Karpas-422 (cell line): ENCODE measurements at regions not wholly inside any gene's neighbourhood (a gene's known extent, or its start where the extent isn't known, plus 50 kb on each side); places are given as distances from the start of the nearest gene placed in this dataset.

Source experiments
- DNase-seq: peaks from one replicate; pipeline ENCODE4 v3.0.0-alpha.2; 2015
- H2AFZ ChIP-seq: fragments of 200-600 bp; sonication (generic); 2 replicates; pipeline ENCODE4 v1.6.1; 2014; ENCODE audit warnings: antibody characterized with exemption, low read length, mixed read lengths
- H3K27ac ChIP-seq: fragments of 200-600 bp; sonication (generic); 2 replicates; pipeline ENCODE4 v1.5.1; 2014; ENCODE audit warnings: mild to moderate bottlenecking, low read length, moderate library complexity
- H3K27me3 ChIP-seq: fragments of 200-600 bp; sonication (generic); 2 replicates; pipeline ENCODE4 v1.6.1; 2014; ENCODE audit warnings: low read length, mixed read lengths
- H3K36me3 ChIP-seq: fragments of 200-600 bp; sonication (generic); 2 replicates; pipeline ENCODE4 v1.6.1; 2014; ENCODE audit warnings: low read length, mixed read lengths; ENCODE audit not compliant: insufficient read depth
- H3K4me1 ChIP-seq: fragments of 200-600 bp; sonication (generic); 2 replicates; pipeline ENCODE4 v1.6.1; 2014; ENCODE audit warnings: mild to moderate bottlenecking, low read length, mixed read lengths
- H3K4me2 ChIP-seq: fragments of 200-600 bp; sonication (generic); 2 replicates; pipeline ENCODE4 v1.6.1; 2014; ENCODE audit warnings: low read length, low read depth, mild to moderate bottlenecking; ENCODE audit not compliant: poor library complexity, severe bottlenecking
- H3K4me3 ChIP-seq: fragments of 200-600 bp; sonication (generic); 2 replicates; pipeline ENCODE4 v1.5.1; 2014; ENCODE audit warnings: mild to moderate bottlenecking, antibody characterized with exemption, low read length, mixed read lengths
- H3K79me2 ChIP-seq: fragments of 200-600 bp; sonication (generic); 2 replicates; pipeline ENCODE4 v1.6.1; 2014; ENCODE audit warnings: mild to moderate bottlenecking, low read length, mixed read lengths
- H3K9ac ChIP-seq: fragments of 200-600 bp; sonication (generic); 2 replicates; pipeline ENCODE4 v1.6.0; 2014; ENCODE audit warnings: low read length
- H3K9me2 ChIP-seq: fragments of 200-600 bp; sonication (generic), shearing (Covaris generic); replicated peaks from 2 replicates; pipeline ENCODE4 v1.6.0; 2014; ENCODE audit warnings: mild to moderate bottlenecking, low read length, moderate library complexity; ENCODE audit not compliant: insufficient read depth
- H3K9me3 ChIP-seq: fragments of 300-700, 200-600 bp; sonication (generic); 2 replicates; pipeline ENCODE4 v1.6.1; 2014; ENCODE audit warnings: low read length, mixed read lengths
- H4K20me1 ChIP-seq: fragments of 200-600 bp; sonication (generic); 2 replicates; pipeline ENCODE4 v1.6.1; 2014; ENCODE audit warnings: mild to moderate bottlenecking, antibody characterized with exemption, low read length, low read depth; ENCODE audit not compliant: insufficient read depth

GRCh38 chr18:28541276-28541930 is 364.5 kb upstream of the CDH2 start:
- H3K27me3 ChIP-seq, result no peaks in the 10 kb centered on the region
- H3K9me3 ChIP-seq, result peaks cover 38% of the 10 kb centered on the region
- H2AFZ ChIP-seq, result no peak overlapping the region
- H3K27ac ChIP-seq, result no peak overlapping the region
- no peaks in the 10 kb centered on the region for H3K4me1 ChIP-seq
- DNase-seq, result no peak
- H4K20me1 ChIP-seq, result no peaks in the 10 kb centered on the region
- no peaks in the 10 kb centered on the region for H3K79me2 ChIP-seq
- H3K4me3 ChIP-seq, result no peak overlapping the region
- H3K9me2 ChIP-seq, result no peaks in the 10 kb centered on the region
- no peak overlapping the region for H3K4me2 ChIP-seq
- H3K9ac ChIP-seq, result no peak overlapping the region
- no peaks in the 10 kb centered on the region; the same call in 1 of the 2 replicates for H3K36me3 ChIP-seq

GRCh38 chr18:28529644-28530043 is 352.7 kb upstream of the CDH2 start:
- no peaks in the 10 kb centered on the region for H3K9me2 ChIP-seq

GRCh38 chr18:28526196-28526595 is 349.3 kb upstream of the CDH2 start:
- Histone ChIP-seq H3K4me3 (no peak overlapping the region), H3K27ac (no peak overlapping the region), H3K27me3 (no peaks in the 10 kb centered on the region), H2AFZ (no peak overlapping the region), H4K20me1 (no peaks in the 10 kb centered on the region), H3K9me2 (no peaks in the 10 kb centered on the region), H3K9me3 (peaks cover 37% of the 10 kb centered on the region), H3K4me2 (no peak overlapping the region), H3K79me2 (no peaks in the 10 kb centered on the region), H3K9ac (no peak overlapping the region), H3K4me1 (no peaks in the 10 kb centered on the region), H3K36me3 (no peaks in the 10 kb centered on the region)
- no peak for DNase-seq

More at GRCh38 chr18:28529644-28530043, 352.7 kb upstream of the CDH2 start:
- H3K79me2 ChIP-seq, result no peaks in the 10 kb centered on the region
- H2AFZ ChIP-seq, result no peak overlapping the region
- no peaks in the 10 kb centered on the region for H4K20me1 ChIP-seq
- DNase-seq, result no peak
- no peaks in the 10 kb centered on the region for H3K36me3 ChIP-seq
- no peak overlapping the region for H3K9ac ChIP-seq
- H3K27me3 ChIP-seq, result no peaks in the 10 kb centered on the region
- no peak overlapping the region for H3K4me3 ChIP-seq
- H3K9me3 ChIP-seq, result peaks cover 32% of the 10 kb centered on the region
- no peak overlapping the region for H3K27ac ChIP-seq
- H3K4me2 ChIP-seq, result no peak overlapping the region
- H3K4me1 ChIP-seq, result no peaks in the 10 kb centered on the region

GRCh38 chr18:28523758-28524475 is 347.0 kb upstream of the CDH2 start:
- no peaks in the 10 kb centered on the region for H3K9me2 ChIP-seq

GRCh38 chr18:28522236-28522635 is 345.3 kb upstream of the CDH2 start:
- Histone ChIP-seq H2AFZ (no peak overlapping the region), H3K4me1 (no peaks in the 10 kb centered on the region), H3K27ac (no peak overlapping the region), H3K9ac (no peak overlapping the region), H3K27me3 (no peaks in the 10 kb centered on the region), H3K4me2 (no peak overlapping the region), H4K20me1 (no peaks in the 10 kb centered on the region), H3K79me2 (no peaks in the 10 kb centered on the region), H3K36me3 (no peaks in the 10 kb centered on the region), H3K9me3 (peaks cover 22% of the 10 kb centered on the region), H3K4me3 (no peak overlapping the region), H3K9me2 (no peaks in the 10 kb centered on the region)
- no peak for DNase-seq

More at GRCh38 chr18:28523758-28524475, 347.0 kb upstream of the CDH2 start:
- no peak overlapping the region for H3K4me2 ChIP-seq
- no peak for DNase-seq
- no peaks in the 10 kb centered on the region for H4K20me1 ChIP-seq
- no peak overlapping the region for H2AFZ ChIP-seq
- H3K79me2 ChIP-seq, result no peaks in the 10 kb centered on the region
- no peak overlapping the region for H3K4me3 ChIP-seq
- H3K36me3 ChIP-seq, result no peaks in the 10 kb centered on the region
- H3K4me1 ChIP-seq, result no peaks in the 10 kb centered on the region
- H3K27ac ChIP-seq, result no peak overlapping the region
- H3K9me3 ChIP-seq, result peaks cover 27% of the 10 kb centered on the region
- H3K27me3 ChIP-seq, result no peaks in the 10 kb centered on the region
- no peak overlapping the region for H3K9ac ChIP-seq

GRCh38 chr18:28519997-28520396 is 343.1 kb upstream of the CDH2 start:
- no peaks in the 10 kb centered on the region for H3K9me2 ChIP-seq
- no peaks in the 10 kb centered on the region for H3K4me1 ChIP-seq
- H3K27me3 ChIP-seq, result no peaks in the 10 kb centered on the region
- no peak overlapping the region for H2AFZ ChIP-seq
- H3K79me2 ChIP-seq, result no peaks in the 10 kb centered on the region
- no peak overlapping the region for H3K27ac ChIP-seq
- H3K4me2 ChIP-seq, result no peak overlapping the region
- DNase-seq, result no peak
- no peak overlapping the region for H3K9ac ChIP-seq
- peaks cover 15% of the 10 kb centered on the region for H3K9me3 ChIP-seq
- no peaks in the 10 kb centered on the region for H3K36me3 ChIP-seq
- H4K20me1 ChIP-seq, result no peaks in the 10 kb centered on the region
- H3K4me3 ChIP-seq, result no peak overlapping the region

- no peaks in the 10 kb centered on the region for H3K79me2 ChIP-seq
These were observed 337.8 kb upstream of the CDH2 start for GRCh38 chr18:28514699-28515098.

GRCh38 chr18:28512357-28512756 is 335.4 kb upstream of the CDH2 start:
- no peak overlapping the region for H3K27ac ChIP-seq
- no peaks in the 10 kb centered on the region for H3K79me2 ChIP-seq
- H4K20me1 ChIP-seq, result no peaks in the 10 kb centered on the region
- H3K4me1 ChIP-seq, result no peaks in the 10 kb centered on the region
- no peak overlapping the region for H3K4me3 ChIP-seq
- H2AFZ ChIP-seq, result no peak overlapping the region
- no peaks in the 10 kb centered on the region for H3K36me3 ChIP-seq
- DNase-seq, result no peak
- H3K27me3 ChIP-seq, result no peaks in the 10 kb centered on the region
- no peak overlapping the region for H3K4me2 ChIP-seq
- H3K9ac ChIP-seq, result no peak overlapping the region
- no peaks in the 10 kb centered on the region for H3K9me2 ChIP-seq
- H3K9me3 ChIP-seq, result peaks cover 62% of the 10 kb centered on the region

More at GRCh38 chr18:28514699-28515098, 337.8 kb upstream of the CDH2 start:
- H4K20me1 ChIP-seq, result no peaks in the 10 kb centered on the region
- H3K9me3 ChIP-seq, result peaks cover 46% of the 10 kb centered on the region
- H3K9ac ChIP-seq, result no peak overlapping the region
- no peak overlapping the region for H3K4me3 ChIP-seq
- H2AFZ ChIP-seq, result no peak overlapping the region
- no peak overlapping the region for H3K4me2 ChIP-seq
- H3K27me3 ChIP-seq, result no peaks in the 10 kb centered on the region
- H3K9me2 ChIP-seq, result no peaks in the 10 kb centered on the region
- no peak overlapping the region for H3K27ac ChIP-seq
- H3K4me1 ChIP-seq, result no peaks in the 10 kb centered on the region
- DNase-seq, result no peak
- no peaks in the 10 kb centered on the region for H3K36me3 ChIP-seq
